Posterior vena cava (tissue), 2 donors: ENCODE measurements at regions not wholly inside any gene's neighbourhood (a gene's known extent, or its start where the extent isn't known, plus 50 kb on each side); places are given as distances from the start of the nearest gene placed in this dataset.

Experiments
- DNase-seq: peaks from one replicate; pipeline ENCODE4 v3.0.0-alpha.2; 2020; ENCODE audit warnings: low spot score
- intact Hi-C, 2 donors: fragments of 100-400 bp; cut with DNase I; formaldehyde crosslinking; loops; one replicate each; pipeline versions ENCODE4 v1.14.1 to v1.14.2; 2022 to 2023
- donor health status: DM: yes; HTN: yes; CAD: no.
- donor health status: DM: yes; HTN: yes; CAD: no.

GRCh38 chr2:121096611-121097010, 188.4 kb downstream of the TFCP2L1 start:
- DNase-seq: peak; percentile 31
- intact Hi-C loops: loop anchor here in 1 of 2 donors (10.0 kb wide), 1 partner anchor 238 kb away; no protein-coding TSS in a partner anchor

- peak; percentile 59 for DNase-seq
- intact Hi-C loops: loop anchor here in 1 of 2 donors (10.0 kb wide), 1 partner anchor 236 kb away; no protein-coding TSS in a partner anchor
Observed at GRCh38 chr2:121098556-121098955, 186.4 kb downstream of the TFCP2L1 start.

- intact Hi-C loops: loop anchor here (10.0 kb wide), 2 partner anchors 225 to 235 kb away; no protein-coding TSS in a partner anchor
- DNase-seq: peak; percentile 46
Observed at GRCh38 chr2:121099329-121100290, 185.4 kb downstream of the TFCP2L1 start.

GRCh38 chr2:121101093-121101715, 183.8 kb downstream of the TFCP2L1 start:
- DNase-seq: peak; percentile 38
- intact Hi-C loops: loop anchor here in 1 of 2 donors (10.0 kb wide), 1 partner anchor 224 kb away; no protein-coding TSS in a partner anchor

- DNase-seq: no peak
- intact Hi-C loops: loop anchor here in 1 of 2 donors (10.0 kb wide), 1 partner anchor 222 kb away; no protein-coding TSS in a partner anchor
Observed at GRCh38 chr2:121102941-121103340, 182.1 kb downstream of the TFCP2L1 start.

- DNase-seq: peak; percentile 17
- intact Hi-C loops: loop anchor here in 1 of 2 donors (10.0 kb wide), 1 partner anchor 221 kb away; no protein-coding TSS in a partner anchor
Observed at GRCh38 chr2:121103960-121104359, 181.0 kb downstream of the TFCP2L1 start.

GRCh38 chr2:121104721-121105141, 180.3 kb downstream of the TFCP2L1 start:
- DNase-seq: peak; percentile 64

GRCh38 chr2:121110924-121111323, 174.1 kb downstream of the TFCP2L1 start:
- intact Hi-C loops: no loop called here
- DNase-seq: no peak

More at GRCh38 chr2:121104721-121105141, 180.3 kb downstream of the TFCP2L1 start:
- intact Hi-C loops: loop anchor here in 1 of 2 donors (10.0 kb wide), 1 partner anchor 220 kb away; no protein-coding TSS in a partner anchor

GRCh38 chr2:121118951-121119350, 166.1 kb downstream of the TFCP2L1 start:
- DNase-seq: no peak
- intact Hi-C loops: no loop called here

- intact Hi-C loops: no loop called here
- no peak for DNase-seq
Observed at GRCh38 chr2:121120411-121120810, 164.6 kb downstream of the TFCP2L1 start.

- intact Hi-C loops: no loop called here
- no peak for DNase-seq
Observed at GRCh38 chr2:121120991-121121390, 164.0 kb downstream of the TFCP2L1 start.

GRCh38 chr2:121121661-121122060, 163.3 kb downstream of the TFCP2L1 start:
- no peak for DNase-seq
- intact Hi-C loops: no loop called here

GRCh38 chr2:121123268-121123667, 161.7 kb downstream of the TFCP2L1 start:
- intact Hi-C loops: no loop called here
- no peak for DNase-seq

GRCh38 chr2:121124330-121124729, 160.7 kb downstream of the TFCP2L1 start:
- intact Hi-C loops: no loop called here
- DNase-seq: no peak

GRCh38 chr2:121125350-121125749, 159.7 kb downstream of the TFCP2L1 start:
- intact Hi-C loops: no loop called here
- no peak for DNase-seq

- no peak for DNase-seq
- intact Hi-C loops: no loop called here
Observed at GRCh38 chr2:121128741-121129659, 156.0 kb downstream of the TFCP2L1 start.

GRCh38 chr2:121129692-121130091, 155.3 kb downstream of the TFCP2L1 start:
- intact Hi-C loops: no loop called here
- no peak for DNase-seq

GRCh38 chr2:121130301-121130850, 154.6 kb downstream of the TFCP2L1 start:
- intact Hi-C loops: no loop called here
- DNase-seq: no peak

GRCh38 chr2:121131375-121131774, 153.6 kb downstream of the TFCP2L1 start:
- DNase-seq: no peak
- intact Hi-C loops: no loop called here
